GM12892 (cell line): ENCODE measurements at regions not wholly inside any gene's neighbourhood (a gene's known extent, or its start where the extent isn't known, plus 50 kb on each side); places are given as distances from the start of the nearest gene placed in this dataset.

Source experiments
- DNase-seq: peaks from one replicate; pipeline ENCODE4 v3.0.0; 2011; ENCODE audit not compliant: insufficient read length
- FAIRE-seq: peaks from 2 replicates; lab custom pipeline; 2011; peaks lifted over from hg19 to GRCh38; lab: Jason Lieb, UNC
- POLR2A ChIP-seq: IDR thresholded peaks from 2 replicates; pipeline ENCODE4 v1.6.1; 2011; ENCODE audit warnings: low read depth, low read length, control low read depth
- POLR2AphosphoS5 ChIP-seq: IDR thresholded peaks from 2 replicates; pipeline ENCODE4 v1.6.1; 2011; ENCODE audit warnings: low read depth, low read length, control low read depth
- TAF1 ChIP-seq: IDR thresholded peaks from 2 replicates; pipeline ENCODE4 v1.6.1; 2011; ENCODE audit warnings: low read depth, mild to moderate bottlenecking, control low read depth, low read length, borderline replicate concordance

DNA sequence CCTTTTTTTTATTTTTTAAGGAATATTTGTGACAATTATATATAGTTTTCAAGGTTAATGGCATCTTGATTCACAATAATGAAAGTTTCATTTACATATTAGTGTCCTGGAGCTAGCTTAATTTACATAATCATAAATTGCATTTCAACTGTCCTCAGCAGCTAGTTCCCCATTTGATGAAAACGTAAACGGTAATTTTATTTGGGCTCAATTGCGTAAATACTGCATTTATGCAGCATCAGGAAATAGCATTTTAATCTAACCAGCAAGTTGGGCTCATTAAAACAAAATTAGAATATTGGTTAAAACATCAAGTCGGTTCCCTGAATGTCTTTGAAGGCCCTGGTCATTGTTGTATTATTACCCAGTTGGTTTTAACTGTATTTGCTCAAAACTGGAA is 136.8 kb upstream of the CDH5 start:
- no peak for FAIRE-seq
- DNase-seq = no peak
- TF ChIP-seq POLR2AphosphoS5 (no peak), TAF1 (no peak), POLR2A (no peak)

DNA sequence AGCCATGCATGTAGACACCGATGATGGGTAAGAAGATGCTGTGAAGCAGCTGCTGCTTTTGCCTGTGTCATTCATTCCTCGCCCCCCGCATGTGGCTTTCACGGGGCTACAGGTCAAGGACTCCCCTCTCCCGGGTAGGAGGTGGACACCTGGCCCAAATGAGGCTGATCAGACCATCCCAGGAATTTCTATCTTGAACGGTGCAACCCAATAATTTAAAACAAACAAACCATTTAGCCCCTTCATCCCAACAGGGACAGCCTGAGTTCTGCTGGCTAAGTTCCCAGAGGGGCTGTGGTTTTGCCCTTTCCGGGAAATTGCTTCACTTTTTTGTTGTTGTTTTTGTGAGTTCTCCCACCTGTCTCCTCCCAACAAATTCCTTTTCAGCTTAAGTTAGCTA is 137.7 kb upstream of the CDH5 start:
- DNase-seq (no peak), FAIRE-seq (no peak)
- TF ChIP-seq POLR2AphosphoS5 (no peak), POLR2A (no peak), TAF1 (no peak)

DNA sequence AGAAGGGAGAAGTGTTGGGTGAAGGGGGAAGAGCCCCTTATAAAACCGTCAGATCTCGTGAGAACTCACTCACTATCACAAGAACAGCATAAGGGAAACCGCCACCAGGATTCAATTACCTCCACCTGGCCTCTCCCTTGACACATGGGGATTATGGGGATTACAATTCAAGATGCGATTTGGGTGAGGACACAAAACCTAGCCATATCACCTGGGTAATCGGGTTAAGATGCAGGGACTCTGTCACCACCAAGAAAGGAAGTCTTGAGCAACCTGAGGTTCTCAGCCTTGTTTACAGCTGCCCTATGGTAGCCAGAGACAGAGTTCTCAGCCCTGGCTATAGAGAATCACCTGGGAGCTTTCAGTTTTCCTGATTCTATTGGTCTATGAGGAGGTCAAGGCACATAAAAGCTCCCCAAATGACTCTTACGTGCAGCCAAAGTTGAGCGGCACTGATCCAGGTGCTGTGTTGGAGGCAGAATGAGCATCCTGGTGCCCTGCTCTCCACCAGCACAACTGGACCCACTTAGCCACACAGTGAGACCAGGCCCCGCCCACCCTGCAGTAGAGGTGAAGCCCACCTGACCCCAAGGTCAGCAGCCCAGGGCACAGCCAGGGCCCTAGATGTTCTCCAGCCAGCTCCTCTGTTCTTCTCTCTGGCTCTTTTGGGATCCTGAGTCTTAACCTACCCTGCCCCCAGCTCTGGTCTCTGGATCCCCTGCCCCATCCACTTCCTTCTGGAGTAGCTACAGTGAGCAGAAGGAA is 138.5 kb upstream of the CDH5 start:
- TF ChIP-seq TAF1 (no peak), POLR2AphosphoS5 (no peak)
- FAIRE-seq (no peak), DNase-seq (no peak)

DNA sequence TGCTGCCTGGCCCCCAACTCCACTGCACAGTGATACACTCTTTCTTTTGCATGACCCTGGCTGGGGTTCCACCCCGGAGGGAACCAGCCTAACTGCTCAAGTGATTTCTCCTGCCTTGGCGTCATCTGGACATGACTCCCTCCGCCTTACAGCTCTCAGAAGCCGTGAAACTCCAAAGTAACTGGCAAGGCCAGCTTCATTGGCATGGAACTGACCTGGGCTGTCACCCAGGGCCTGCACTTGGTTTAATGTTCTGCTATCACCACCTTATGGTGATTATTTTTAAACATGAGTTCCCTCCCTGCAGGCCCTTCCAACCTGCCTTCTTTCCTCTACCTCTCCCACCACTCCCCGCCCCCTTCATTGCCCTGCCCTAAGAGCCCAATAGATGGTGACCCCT is 139.7 kb upstream of the CDH5 start:
- no peak for FAIRE-seq
- no peak for DNase-seq
- TF ChIP-seq TAF1 (no peak), POLR2A (no peak), POLR2AphosphoS5 (no peak)

DNA sequence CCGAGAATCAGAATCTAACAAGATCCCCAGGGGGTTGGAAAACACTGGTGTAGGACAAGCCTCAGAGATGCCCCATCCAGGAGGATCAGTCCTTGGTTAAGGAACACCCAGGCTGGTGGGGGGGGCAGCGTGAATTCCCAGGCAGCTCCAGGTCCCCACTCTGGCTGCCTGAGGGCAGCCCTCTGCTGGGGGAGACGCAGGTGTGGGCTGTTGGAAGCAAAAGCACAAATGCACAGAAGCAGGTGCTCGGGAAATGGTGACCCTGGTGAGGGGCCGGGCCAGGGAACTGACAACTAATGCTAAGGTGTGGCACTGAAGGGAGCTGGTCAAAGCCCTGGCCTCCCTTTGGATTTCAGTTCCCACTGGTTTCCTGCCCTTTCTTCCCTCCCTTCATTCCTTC is 140.8 kb upstream of the CDH5 start:
- DNase-seq (no peak), FAIRE-seq (no peak)
- TF ChIP-seq TAF1 (no peak), POLR2A (no peak), POLR2AphosphoS5 (no peak)

DNA sequence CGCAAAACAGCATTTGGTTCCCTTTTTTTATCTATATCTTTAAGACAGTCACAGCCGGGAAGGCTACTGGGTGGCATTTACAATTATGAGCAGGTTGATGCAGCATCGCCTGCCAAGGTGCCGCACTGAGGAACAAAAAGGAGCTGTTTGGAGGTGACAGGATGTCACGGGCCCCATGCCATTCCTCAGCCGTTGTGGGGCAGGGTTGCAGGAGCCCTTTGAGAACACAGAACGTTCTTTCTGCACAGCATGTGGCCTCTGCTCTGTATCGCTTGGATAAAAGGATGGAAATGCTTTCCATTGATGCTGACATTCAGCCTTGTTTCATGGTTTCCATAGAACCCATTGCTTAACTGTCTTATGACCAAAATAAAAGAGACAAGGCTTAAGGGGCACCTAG is 141.9 kb upstream of the CDH5 start:
- FAIRE-seq (no peak), DNase-seq (no peak)
- TF ChIP-seq POLR2AphosphoS5 = no peak
- TF ChIP-seq TAF1 = no peak
- TF ChIP-seq POLR2A = no peak

DNA sequence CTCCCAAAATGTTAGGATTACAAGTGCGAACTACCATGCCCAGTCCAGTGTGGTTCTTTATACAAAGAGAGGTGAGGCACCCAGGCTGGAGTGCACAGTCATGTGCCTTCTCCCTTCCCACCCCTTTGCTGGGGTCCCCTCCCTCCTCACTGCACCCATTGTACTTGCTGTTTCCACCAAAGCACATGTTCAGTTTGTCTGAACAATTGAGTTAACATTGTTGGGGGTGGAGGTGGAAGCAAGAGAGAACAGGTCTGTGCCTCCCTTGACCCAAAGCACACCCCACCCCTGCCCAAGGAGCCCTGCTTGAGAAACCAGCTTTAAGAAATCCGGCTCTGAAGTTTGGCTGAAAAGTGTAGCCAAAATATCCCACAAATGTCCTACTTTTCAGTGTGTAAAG is 142.3 kb upstream of the CDH5 start:
- TF ChIP-seq TAF1 (no peak), POLR2A (no peak)
- no peak for FAIRE-seq
- DNase-seq = no peak

DNA sequence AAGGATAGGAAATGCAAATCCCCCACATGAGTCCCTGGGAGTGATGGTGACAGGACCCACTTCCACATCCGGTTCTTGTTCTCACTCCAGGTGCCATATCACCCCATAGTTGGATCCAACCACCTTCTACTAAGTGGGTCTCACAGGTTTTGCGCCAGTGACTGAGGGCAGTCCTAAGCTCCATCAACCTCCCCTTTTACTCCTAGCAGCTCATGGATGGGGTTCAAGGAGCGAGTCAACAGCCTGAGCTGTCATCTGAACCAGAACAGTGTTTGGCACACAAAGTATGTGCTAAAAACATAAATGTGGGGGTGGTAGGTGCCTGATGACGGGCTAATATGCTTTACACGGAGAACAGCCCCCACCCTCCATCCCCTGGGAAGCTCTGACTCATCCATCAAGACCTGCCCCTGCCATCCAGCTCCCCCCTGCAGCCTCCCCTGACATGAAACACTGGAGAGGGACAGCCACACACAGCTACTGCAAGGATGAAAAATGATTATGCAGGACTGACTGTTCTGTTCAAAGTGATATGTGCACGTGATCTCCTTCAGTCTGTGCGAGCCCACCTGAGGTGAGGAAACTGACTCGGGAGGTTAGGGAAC is 143.2 kb upstream of the CDH5 start:
- DNase-seq (no peak), FAIRE-seq (no peak)
- no peak for TF ChIP-seq TAF1
- no peak for TF ChIP-seq POLR2AphosphoS5
- no peak for TF ChIP-seq POLR2A

DNA sequence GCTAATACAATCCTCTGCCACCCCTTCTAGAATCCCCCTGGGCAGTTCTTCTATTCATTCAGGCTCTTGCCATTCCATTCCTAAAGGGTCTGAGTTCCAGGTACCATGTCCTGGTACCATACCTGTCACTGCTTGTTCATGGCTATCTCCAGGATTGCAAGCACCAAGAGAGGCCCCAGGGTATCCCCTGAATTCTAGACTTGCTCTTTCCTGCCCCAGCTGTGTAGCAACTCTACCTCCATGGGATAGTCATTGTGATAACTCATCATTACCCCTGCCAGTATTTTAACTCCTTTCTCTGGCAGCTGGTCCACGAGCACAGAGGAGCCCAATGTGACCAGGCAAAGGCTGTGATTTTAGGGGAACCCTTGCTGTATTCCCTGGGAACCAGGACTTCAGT is 143.7 kb upstream of the CDH5 start:
- no peak for TF ChIP-seq POLR2AphosphoS5
- no peak for TF ChIP-seq TAF1
- TF ChIP-seq POLR2A = no peak
- no peak for DNase-seq
- no peak for FAIRE-seq

DNA sequence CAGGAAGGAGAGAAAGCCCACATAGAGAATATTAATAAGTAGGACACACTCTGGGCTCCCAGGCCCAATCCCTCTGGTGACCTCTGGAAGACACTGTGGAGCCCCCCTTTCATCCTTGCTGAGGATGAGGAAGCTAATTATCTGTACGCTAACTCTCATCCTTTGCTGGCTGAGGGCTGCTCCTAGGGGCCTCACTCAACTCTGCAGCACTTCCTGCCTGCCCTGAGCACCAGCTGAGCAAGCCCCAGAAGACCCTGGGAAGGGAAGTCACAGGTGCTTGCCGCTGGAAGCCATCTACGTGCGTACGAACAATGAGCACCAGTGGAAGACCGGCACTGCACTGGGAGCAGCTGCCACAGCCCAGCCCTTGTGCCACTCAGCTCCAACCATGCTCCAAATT is 145.8 kb upstream of the CDH5 start:
- TF ChIP-seq POLR2A (no peak), TAF1 (no peak), POLR2AphosphoS5 (no peak)
- FAIRE-seq = no peak
- DNase-seq = no peak

DNA sequence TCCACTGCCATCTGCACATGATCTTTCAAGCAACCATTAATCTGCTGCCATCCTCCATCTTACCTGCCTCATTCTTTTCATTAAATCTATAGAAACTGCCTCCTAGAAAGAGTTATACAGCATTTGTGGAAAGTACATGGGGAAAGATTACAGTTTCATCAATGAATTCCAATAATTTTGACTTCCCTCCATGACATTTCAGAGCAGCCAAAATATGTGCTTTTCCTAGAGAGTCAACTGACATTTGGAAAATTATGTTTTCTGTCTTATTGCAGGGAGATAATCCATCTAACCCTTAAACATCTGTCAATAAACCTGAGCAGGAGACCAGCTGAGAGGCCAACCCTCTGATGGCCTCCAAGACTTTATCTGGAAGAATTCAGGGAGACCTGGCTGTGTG is 147.0 kb upstream of the CDH5 start:
- FAIRE-seq = no peak
- TF ChIP-seq POLR2A (no peak), TAF1 (no peak), POLR2AphosphoS5 (no peak)
- no peak for DNase-seq

DNA sequence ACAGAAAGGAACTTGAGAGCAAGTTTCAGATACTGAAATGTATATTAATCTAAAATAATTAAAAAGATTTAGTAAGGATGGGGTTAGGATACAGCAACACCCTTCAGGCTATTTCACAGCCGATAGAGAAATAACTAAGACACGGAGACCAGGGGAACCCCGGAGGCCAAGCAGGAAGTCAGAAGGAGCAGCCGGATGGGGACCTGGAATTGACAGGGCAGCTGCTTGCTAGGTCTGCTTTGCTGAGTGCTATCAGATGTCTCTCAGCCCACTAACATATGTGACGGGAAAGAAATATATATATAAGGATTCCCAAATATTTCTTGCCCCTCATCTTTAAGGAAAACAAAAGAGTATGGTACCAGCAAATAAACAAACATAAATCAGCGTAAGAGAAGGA is 154.1 kb upstream of the CDH5 start:
- no peak for TF ChIP-seq TAF1
- TF ChIP-seq POLR2A = no peak
- no peak for TF ChIP-seq POLR2AphosphoS5
- DNase-seq (no peak), FAIRE-seq (no peak)
